HG03442 (cell line): ENCODE measurements at regions not wholly inside any gene's neighbourhood (a gene's known extent, or its start where the extent isn't known, plus 50 kb on each side); places are given as distances from the start of the nearest gene placed in this dataset.

Experiments used
- ATAC-seq: cut with Tn5 transposase; IDR thresholded peaks from one replicate; pipeline ENCODE4 v1.9.1; 2021; ENCODE audit warnings: mild to moderate bottlenecking, moderate library complexity; ENCODE audit not compliant: unreplicated experiment

DNA sequence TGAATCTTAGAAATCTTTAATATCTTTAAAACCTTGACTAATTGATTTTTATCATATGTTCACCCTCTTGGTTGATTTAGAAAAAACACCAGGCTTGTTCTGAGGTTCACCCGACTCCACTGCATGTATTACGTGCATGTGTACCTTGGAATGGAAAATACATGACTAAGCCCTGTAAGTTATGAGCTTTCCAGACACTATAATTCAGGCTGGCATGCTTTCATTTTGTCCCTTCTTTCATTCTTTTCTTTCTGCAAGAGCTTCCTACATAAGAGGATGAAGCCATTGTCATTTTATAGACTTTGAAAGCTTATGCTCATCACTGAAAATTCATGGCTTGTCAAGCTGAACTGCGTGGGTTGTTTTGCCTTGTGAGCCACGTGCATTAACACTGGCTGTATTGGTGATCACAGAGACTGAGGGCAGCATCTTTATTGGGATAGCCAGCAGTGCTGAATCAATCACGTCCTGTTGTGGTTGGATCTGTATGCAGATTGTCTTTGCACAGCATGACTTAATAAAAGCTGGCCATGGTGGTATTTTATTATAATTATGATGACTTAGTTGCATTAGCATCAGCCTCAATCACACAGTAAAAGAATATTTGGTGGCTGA lies 141.9 kb downstream of the SLIT2 start:
- ATAC-seq, result no peak

DNA sequence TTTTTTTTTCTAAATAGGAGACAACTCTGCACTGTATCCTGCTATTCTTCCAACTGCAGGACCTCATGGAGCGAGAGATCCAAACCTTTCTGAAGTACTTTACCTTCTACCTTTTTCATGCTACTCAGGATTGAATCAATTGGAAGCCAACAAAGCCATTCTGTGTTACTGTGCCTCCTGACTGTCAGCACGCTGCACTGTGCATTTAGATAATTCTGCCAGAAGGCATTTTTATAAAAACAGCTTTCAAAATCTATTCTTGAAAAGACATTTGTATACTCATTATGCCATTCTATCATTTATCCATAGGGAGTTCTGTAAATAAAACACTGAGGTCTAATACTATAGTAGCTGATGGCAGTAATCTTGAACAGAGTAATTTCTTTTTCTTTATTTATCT lies 142.8 kb downstream of the SLIT2 start:
- ATAC-seq, result no peak

DNA sequence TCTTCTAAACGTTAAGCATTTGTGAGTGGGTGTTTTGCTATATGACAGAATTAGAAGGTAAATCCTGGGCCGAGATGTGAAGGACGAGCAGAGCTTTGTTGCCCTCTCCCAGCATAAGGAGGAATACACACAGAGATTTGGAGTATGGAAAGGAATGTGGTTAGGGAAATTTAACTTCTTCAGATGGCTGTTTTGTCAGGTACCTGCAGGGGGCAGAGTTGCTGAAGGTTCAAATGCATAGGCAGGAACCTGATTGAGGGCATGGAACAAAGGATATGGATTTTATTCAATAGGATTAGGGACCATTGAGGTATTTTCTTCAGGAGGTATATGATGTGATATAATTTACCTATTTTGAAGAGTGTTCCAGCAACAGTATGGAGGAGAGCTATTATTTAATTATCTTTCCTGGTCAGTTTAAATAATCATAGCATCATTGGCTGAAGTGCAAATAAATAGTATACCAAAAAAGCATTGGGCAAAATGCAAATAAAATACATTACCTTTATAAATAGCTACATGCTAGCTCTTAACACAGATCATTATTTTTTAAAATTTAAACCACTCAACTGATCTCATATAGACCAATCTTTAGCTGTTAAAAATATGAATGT lies 143.6 kb downstream of the SLIT2 start:
- ATAC-seq, result peak; percentile 82

DNA sequence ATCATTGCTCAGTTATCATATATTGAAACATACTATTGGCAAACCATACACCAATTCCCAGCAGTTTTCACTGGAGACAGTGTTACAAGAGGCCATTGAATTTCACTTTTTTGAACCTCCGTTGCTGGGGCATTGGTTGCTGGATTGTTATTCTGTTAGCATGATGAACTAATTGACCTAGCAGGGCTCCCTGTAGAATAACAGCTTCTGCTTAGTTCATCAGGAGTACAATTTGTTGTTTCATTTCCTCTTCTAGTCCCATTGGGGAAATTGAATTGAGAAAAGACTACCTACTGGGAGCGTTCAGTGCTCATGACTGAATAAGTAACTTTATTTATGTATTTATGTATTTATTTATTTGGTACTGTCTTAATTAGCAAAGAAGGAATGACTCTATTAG lies 151.6 kb downstream of the SLIT2 start:
- ATAC-seq, result no peak

DNA sequence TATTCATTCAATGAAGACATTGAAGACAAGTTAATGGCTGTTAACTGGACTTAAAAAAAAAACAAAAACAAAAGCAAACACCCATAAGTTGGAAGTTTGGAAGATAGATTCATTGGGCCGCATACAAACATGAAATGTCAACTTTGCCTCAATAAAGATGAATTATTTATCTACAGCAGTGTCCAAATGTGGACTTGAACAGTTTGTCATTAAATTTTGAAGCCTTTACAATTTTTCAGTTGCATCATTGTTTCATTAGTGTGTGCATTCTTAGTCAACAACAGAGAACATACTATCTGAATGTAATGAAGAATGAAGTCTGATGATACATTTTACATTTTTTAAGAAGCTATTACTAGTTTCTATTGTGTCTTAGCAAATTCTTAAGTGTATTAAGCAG lies 152.1 kb downstream of the SLIT2 start:
- ATAC-seq, result no peak

DNA sequence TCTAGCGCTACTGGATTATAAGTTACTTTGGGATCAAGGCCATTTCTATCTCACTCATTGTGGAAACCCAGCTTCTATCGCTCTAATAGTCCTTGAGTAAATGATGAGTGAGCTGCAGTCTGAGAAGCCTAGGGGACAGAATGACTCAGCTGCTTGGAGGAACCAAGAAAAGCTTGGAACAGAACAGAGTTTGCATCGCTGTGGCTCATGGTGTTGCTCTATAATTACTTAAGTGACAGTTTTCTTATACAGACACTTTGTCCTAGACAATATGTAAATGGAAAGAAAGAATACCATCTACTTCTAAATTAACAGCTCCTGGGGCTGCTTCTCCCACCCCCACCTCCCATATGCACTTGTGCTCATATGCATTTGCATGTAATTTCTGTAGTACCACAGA lies 156.9 kb downstream of the SLIT2 start:
- ATAC-seq, result no peak

DNA sequence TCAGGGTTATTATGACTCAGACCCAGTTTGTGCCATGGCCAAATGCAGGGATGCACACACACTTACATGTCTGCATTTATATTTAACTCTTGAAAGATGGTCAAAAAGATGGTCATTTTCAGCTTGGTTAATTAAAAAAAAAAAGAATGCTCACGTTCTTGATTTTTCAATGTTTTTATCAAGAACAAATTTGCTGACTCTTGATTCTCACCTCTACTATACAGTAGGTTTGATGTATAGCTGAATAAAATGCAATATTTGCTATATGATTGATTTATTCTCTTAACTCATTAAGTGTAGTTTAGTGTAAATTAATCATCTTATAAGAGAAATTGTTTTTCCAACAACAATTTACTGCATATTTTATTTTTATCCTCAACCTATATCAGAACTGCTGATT lies 160.4 kb downstream of the SLIT2 start:
- no peak for ATAC-seq

DNA sequence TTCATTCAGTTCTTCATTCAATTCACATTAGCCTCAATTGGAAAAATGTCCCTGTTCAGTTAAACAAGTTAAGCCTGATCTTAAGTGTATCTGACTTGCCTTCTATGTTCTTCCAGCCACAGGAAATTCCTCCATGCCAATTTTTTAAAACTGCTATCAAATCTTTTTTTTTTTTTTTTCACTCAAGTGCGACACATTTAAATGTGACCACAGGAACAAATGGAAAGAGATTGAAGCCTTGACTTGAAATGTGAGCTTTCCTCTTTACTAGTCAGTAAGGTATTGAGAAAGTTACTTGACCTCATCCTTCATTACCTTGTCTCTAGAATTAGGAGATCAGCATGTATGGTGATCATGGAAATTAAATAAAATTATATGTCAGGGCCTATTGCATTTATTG lies 165.1 kb downstream of the SLIT2 start:
- ATAC-seq, result no peak

DNA sequence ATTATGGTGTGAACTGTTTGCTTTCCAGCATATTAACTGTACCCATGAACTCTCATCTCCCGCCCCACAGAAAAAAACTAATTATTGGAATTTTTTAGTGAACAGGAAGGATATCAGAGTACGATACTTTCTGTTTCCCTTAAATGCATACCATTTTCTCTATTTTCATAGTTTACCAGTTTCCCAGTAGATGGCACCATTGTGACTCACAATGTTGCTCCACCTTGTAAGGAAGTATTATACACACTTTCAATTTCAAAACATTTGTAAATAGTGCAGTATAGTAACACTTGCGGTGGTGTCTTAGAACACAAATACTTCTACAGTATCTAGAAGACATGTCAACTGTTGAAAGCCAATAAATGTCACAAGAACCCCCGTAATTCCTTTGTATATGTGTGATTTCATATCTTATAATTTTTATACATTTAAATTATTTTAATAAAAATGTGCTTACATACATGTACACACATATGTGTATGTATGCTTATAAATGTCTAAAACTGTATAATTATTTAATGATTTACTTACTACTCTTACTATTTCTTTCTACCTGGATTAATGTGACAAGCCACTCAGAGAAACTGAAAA lies 167.3 kb downstream of the SLIT2 start:
- peak; percentile 98 for ATAC-seq

DNA sequence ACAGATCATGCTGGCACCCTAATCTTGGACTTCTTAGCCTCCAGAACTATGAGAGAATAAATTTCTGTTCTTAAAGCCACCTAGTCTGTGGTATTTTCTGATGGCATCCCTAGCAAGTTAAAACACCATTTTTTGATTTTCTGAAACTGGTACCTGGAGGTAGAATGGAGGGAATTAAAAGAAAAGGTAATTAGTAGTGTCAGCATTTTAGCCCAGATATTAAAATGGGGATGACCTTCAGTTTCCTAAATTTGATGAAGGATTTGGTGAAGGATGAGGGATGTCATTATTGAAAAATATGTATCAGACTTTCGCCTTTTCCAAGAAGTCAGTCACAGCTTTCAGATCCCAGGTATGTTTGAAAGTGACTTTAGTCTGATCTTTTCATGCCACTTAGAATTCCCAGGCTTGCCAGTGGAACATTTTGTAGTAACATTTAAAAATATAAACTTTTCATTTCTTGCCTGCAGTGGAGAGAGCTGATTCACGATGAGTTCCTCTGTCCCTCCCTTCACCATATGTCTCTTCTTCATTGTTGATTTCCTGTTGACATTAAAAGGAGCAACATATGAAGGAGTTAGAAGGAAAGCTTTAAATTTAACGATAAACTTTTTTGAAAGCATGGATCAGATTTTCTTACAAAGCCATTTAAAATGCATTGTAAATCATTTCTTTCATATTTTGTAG lies 169.4 kb downstream of the SLIT2 start:
- no peak for ATAC-seq

DNA sequence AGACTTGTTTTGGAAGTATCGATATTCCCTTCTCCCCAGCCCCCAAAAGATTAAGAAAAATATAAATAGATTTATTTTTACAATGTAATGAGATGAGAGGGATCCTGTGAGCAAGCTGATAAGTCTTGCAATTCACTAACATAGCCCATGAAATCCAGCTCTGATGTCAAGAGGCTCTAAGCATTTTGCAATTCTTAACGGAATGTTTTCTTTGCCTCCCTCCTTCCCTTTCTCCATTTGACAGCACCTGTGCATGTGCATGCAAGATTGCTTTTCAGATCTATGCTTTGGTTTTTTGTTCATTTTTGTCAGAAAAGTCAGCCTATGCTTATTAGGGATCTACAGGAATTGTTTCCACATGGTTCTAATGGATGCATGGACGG lies 169.9 kb downstream of the SLIT2 start:
- ATAC-seq, result no peak

DNA sequence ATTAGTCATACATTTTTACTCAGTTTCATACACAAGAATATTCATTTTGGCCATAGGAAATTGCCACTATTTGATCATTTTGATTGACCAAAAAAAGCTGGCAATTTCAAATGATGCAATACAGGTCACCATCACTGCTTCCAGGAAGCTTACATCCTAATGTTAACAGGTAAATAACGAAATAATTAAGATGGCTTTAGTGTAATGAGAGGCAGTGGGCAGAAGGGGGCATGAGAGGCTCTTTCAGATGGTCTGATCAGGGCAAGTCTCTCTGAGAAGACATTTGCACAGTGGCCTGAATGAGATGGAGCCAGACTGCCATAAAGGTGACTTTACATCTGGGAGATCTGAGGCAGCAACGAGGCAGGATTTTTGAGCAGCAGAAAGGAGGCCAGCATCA lies 170.7 kb downstream of the SLIT2 start:
- peak; percentile 76 for ATAC-seq

DNA sequence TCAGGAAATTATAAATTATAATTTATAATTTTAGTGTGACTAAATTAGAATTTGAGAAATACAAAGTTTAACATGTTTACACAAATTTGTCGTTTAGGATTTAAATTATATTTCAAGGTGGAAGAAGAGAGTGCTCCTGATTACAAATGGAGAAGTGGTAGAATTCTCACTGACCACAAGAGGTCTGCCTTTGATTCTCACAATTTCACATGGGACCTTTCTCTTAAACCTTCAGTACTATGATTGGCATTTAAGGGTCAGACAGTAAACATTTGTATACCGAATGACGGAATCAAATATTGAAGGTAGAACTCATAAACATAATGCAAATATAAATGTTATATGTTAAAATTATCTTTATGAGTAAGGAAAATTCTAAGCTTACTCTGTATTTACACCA lies 171.7 kb downstream of the SLIT2 start:
- no peak for ATAC-seq

DNA sequence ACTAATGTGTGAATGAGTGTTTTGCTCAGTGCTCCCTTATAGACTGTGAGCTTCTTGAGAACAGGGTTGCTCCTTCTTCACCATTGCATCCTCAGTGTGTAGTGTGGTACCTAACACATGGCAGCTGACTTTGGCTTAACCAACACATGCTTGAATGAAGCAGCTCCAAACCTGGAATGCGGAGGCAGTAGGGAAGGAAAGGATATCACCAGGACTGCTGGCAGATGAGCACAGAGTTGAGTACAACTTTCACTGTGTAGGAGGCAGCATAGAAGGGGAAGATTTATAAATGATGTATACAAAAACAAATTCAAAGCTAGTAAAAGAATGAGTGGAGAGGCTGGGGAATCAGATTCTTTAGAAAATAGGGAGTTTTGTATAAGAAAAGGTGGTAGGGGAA lies 174.3 kb downstream of the SLIT2 start:
- ATAC-seq, result no peak

DNA sequence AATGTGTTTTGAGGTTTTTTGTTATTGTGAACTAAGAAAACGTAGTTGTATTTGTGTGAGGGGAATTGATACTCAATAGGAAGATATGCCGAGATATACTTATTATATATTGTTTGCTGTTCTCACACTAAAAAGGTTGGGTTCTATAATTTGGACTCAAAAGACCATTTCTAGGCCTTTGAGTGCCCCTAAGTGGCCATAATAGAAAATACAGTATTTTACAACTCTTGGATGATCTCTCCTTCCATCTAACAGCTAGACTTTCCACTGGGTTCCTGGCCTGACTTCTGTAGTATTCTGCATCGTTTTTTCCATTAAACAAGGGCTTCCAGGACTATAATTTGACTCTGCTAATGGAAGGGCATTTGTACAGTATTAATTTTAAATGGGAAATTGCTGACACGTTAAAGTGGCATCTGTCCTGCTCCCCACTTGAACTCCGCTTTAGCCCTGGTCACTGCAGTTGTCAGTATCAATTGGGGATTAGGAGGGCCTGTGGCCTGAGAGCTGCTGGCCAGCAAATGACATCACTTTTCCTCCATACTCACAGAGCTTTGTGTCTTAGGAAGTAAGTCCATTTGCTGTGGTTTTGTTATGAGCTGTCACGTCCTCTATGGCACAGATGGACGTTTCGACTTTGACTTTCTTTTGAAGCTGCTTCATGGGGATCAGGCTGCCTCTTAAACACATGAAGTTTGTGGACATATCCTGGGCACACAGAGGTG lies 176.9 kb downstream of the SLIT2 start:
- no peak for ATAC-seq

DNA sequence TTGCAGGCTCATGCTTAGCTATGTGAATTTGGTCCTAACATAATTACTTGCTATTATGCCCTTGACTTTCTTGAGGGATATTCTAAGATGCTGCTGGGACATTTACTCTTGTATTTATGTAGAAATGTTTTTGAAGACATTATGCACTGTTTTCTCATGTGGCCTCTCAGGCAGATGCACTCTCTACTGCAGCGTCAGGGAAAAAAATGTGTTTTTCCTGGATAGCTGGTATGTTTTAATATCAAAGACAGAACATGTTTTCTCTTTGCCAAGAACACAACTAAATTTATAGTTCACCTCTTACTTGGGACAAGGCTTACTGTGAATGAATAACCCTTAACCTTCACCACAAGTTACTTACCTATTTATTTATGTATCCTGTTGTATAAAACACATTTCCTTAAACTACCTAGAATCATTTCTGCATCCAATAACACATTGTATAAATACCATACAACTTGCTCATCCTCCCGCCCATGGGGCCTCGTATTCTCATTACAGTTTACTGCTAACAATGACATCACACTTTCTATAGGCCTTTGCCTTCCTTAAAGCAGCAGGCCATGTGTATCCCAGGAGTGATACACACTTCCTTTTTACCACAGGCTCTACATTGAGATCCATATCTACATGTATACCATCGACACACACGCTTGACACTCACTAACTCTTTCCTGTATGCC lies 178.7 kb downstream of the SLIT2 start:
- ATAC-seq, result no peak

DNA sequence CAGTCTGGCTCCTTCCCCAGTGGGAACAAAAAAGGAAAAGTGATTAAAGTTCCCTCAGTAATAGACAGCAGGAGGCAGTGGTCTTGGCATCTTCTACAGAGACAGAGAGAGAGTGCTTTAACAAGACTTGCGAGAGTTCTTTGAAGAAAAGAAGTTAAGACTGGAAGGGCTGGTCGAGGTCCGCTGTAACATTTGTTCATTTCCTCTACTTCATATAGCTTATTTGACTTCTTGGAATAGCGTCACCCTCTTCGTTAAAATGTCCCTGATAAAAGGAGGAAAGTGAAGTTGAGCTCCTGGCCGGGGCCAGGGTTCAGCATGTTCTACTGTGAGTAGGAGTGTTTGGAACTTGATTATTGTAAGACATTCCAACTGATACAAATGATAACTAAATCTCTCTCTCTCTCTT lies 179.8 kb downstream of the SLIT2 start:
- ATAC-seq, result no peak

DNA sequence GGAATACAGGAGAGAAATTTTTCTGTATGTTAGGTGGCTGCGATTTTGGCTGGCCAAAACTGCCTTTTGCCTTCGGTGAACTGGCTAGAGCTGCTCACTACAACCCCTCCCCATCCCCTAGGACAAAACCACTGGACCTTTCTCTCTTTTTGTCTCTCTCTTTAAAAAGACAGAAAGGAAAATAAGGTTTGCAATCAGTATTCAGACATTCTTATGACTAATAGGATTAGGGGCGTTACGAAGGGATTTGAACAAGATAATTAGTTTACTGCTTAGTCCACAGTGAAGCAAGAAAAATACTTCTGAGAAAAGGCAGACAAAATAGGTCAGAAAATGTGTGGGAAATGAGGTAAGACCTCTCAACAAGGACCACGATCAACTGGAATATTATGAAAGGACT lies 180.4 kb downstream of the SLIT2 start:
- ATAC-seq, result no peak

DNA sequence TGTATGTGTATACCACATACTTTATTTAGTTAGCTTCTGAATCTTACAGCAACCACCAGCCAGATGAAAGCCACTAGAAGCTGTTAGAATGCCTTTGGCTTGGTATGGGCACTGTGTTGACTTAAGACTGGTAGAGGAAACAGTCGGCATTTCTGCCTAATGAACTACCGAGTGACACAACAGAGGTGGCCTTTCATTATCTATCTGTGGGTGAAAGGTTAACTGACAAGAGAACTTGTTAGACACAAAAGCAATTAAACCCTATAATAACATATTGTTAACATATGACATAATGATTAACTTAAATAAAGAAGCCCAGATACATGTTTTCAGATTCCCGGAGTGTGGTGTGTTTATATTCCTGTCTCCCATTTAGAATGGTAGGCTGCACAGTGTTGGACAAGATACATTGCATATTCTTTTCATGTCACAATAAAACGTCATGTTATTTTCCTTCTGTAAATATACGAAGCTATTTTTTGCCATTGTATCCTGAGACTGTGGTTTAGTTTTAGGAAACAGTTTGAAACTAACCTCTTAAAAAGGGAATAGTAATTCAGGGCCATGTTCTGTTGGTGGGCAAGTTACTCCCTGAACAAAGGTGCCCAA lies 181.5 kb downstream of the SLIT2 start:
- no peak for ATAC-seq

DNA sequence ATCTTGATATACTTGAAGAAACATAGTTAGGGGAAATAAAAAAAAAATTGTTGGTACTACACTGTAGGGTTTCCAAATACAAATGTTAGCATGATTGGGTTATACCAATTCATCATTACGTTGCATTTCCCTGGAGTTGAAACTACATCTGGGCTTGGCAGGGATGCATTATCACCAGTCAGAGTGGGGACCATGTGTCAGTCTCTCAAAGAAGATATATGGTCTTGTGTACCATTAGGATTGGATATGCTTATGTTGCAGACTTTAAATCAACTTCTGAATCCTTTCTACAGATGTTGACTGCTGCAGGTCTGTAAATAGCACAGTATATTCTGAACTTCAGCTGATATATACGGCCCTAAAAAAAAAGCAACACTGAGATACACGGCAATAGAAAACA lies 188.5 kb downstream of the SLIT2 start:
- ATAC-seq, result no peak
